Mucosa of stomach (tissue), 1 donor: ENCODE measurements at regions not wholly inside any gene's neighbourhood (a gene's known extent, or its start where the extent isn't known, plus 50 kb on each side); places are given as distances from the start of the nearest gene placed in this dataset.

Source experiments
- H3K27me3 ChIP-seq: one replicate; pipeline ENCODE4 v1.7.0; 2013; ENCODE audit warnings: mild to moderate bottlenecking, low read length; ENCODE audit not compliant: control insufficient read depth, insufficient read depth
- H3K36me3 ChIP-seq: one replicate; pipeline ENCODE4 v1.7.0; 2013; ENCODE audit warnings: low read length; ENCODE audit not compliant: control insufficient read depth, insufficient read depth
- H3K4me1 ChIP-seq: one replicate; pipeline ENCODE4 v1.7.0; 2013; ENCODE audit warnings: mild to moderate bottlenecking, low read length; ENCODE audit not compliant: control insufficient read depth, insufficient read depth
- H3K4me3 ChIP-seq: one replicate; pipeline ENCODE4 v1.7.0; 2013; ENCODE audit warnings: low read length
- H3K9ac ChIP-seq: one replicate; pipeline ENCODE4 v1.7.0; 2013; ENCODE audit warnings: mild to moderate bottlenecking, low read length, moderate library complexity
- H3K9me3 ChIP-seq: one replicate; pipeline ENCODE4 v1.7.0; 2013; ENCODE audit warnings: mild to moderate bottlenecking, low read length, moderate library complexity; ENCODE audit not compliant: control insufficient read depth
- donor health status: Pancreatic carcinoma.

DNA sequence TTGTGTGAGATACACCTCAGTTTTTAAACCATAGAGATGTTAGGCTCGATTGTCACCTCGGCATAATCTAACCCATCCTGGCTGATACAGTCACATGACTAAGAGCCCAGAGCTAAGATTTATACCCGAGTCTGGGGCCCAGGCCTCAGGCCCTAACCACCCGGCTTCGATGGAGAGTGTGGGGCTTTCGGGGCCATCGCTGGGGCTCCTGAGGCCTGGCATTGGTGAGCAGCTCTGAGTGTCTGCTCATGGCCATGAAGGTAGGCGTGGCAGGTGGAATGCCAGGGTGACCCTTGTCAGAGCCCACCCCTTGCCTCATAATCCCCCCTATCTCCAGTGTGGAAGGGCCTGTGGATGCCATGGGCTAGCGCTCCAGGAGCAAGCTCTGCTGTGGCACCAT, 164.3 kb downstream of the BMP7 start:
- Histone ChIP-seq H3K4me1 (no peaks in the 10 kb centered on the region), H3K4me3 (no peak overlapping the region), H3K27me3 (no peaks in the 10 kb centered on the region), H3K9ac (no peak overlapping the region), H3K36me3 (no peaks in the 10 kb centered on the region), H3K9me3 (no peaks in the 10 kb centered on the region)

DNA sequence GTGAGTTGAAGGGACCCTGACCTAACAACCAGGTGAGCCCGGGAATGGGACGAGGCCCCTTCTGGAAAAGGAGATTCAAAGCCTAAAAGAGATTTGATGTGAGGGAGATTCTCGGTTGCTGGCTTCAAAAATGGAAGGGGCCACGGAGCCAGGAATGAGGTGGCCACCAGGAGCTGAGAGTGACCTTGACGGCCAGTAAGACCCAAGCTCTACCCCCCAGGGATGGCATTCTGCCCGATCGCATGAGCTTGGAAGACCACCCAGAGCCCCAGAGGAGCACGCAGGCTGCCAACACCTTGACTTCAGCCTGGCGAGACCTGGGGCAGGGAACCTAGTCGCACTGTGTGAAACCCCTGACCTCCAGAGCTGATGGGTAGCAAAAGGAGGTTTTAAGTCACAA, 163.9 kb downstream of the BMP7 start:
- Histone ChIP-seq H3K4me3 (no peak overlapping the region), H3K36me3 (no peaks in the 10 kb centered on the region), H3K27me3 (no peaks in the 10 kb centered on the region), H3K4me1 (no peaks in the 10 kb centered on the region), H3K9me3 (no peaks in the 10 kb centered on the region), H3K9ac (no peak overlapping the region)

DNA sequence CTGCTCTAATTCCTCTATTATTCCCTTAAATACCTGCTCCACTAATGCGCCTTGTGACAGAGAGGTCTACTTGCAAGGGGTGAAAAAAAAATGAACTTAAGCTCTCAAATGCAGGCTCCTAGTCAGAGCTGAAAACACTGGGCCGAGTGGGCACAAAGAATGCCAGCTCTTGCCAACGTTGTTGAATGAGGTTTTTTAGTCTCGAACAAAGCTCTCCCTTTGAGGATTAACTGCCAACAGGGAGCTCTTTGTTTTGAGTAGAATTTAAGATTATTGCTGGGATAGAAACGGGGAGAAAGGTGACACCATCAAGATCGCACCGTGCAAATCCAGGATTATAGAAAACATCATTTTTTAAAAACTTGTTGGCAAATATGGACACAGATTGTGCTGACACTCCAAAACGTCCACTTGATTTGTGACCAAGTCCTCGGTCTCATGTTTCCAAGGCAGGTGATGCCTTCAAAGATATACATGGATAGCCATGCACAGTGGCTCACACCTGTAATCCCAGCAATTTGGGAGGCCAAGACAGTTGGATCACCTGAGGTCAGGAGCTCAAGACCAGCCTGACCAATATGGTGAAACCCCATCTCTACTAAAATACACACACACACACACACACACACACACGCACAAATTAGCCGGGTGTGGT, 163.2 kb downstream of the BMP7 start:
- Histone ChIP-seq H3K4me3 (no peak overlapping the region), H3K9me3 (no peaks in the 10 kb centered on the region), H3K9ac (no peak overlapping the region), H3K4me1 (no peaks in the 10 kb centered on the region), H3K36me3 (no peaks in the 10 kb centered on the region), H3K27me3 (no peaks in the 10 kb centered on the region)

DNA sequence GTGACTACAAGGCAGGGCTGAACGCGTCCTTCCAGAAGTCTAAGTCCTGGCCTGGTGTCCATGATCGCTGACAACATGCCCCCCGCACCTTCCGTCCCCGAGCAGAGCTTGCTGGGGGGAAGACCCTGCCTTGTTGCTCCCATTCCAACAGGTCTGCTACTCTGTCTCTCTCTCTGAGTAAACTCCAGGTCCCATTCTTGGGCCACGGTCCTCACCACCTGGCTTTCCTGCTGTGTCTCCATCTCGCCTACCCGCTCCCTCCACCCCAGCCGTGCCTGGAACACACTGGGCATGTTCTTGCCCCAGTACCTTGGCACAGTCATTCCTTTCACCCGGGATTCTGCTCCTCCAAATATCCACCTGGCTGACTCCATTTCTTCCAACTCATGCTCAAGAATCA, 162.3 kb downstream of the BMP7 start:
- Histone ChIP-seq H3K27me3 (no peaks in the 10 kb centered on the region), H3K9ac (no peak overlapping the region), H3K36me3 (no peaks in the 10 kb centered on the region), H3K4me1 (no peaks in the 10 kb centered on the region), H3K9me3 (no peaks in the 10 kb centered on the region), H3K4me3 (no peak overlapping the region)

DNA sequence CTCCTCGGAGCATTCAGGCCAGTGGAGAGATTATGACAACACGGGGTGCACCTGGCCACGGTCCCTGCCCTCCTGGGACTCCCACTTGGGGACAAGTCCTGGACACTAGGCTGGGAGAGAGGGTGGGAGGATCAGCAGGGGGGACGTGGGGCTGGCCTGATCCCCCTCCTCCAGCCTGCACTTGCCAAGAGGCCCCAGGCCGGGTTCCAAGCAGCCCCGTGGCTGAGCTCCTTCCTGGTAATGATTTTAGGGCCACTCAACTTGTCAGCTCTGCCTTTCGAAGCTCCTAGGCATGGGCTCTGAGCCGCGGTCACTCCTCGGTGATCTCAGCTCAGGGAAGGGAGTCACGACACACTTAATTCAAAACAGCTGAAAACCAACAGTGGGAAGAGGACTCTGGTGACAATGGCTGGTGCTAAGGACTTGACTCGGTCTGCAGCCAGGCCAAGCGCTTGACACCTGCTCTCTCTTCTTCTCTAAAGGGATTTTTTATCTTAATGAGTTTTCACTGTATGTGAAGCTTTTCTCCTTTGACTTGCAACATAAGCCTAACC, 161.7 kb downstream of the BMP7 start:
- H3K36me3 ChIP-seq, result no peaks in the 10 kb centered on the region
- no peaks in the 10 kb centered on the region for H3K4me1 ChIP-seq
- no peaks in the 10 kb centered on the region for H3K9me3 ChIP-seq
- H3K27me3 ChIP-seq, result no peaks in the 10 kb centered on the region
- no peak overlapping the region for H3K9ac ChIP-seq
- no peak overlapping the region for H3K4me3 ChIP-seq

DNA sequence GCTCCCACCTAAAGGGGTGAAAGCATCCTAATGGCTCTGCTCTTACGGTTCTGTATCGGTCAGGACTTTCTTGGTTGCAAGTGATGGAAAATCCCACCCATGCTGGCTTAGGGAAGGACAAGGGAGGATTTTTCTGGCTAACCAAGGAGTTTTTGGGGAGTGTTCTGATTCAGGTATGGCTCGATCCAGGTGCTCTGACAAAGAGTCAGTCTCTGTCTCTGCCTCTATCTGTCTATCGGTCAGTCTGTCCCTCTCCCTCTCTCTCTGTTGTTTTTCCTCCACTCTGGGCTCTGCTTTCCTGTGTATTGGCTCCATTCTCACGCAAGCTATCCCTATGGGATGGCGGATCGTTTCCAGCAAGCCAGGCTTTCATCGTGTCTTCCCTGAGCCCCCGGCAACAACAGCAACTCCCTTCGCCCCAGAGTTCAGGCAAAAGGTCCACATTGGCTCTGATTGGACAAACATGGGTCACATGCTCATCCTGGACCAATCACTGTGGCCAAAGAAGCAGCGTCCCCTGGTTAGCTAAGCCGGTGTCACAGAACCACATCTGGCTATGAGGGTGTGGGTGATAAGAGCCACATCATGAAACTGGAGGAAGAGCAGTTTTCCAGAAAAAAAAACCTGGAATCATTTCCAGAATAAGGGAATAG, 160.3 kb downstream of the BMP7 start:
- H3K4me3 ChIP-seq, result no peak overlapping the region
- H3K9me3 ChIP-seq, result no peaks in the 10 kb centered on the region
- no peaks in the 10 kb centered on the region for H3K4me1 ChIP-seq
- no peak overlapping the region for H3K9ac ChIP-seq
- no peaks in the 10 kb centered on the region for H3K36me3 ChIP-seq
- no peaks in the 10 kb centered on the region for H3K27me3 ChIP-seq

DNA sequence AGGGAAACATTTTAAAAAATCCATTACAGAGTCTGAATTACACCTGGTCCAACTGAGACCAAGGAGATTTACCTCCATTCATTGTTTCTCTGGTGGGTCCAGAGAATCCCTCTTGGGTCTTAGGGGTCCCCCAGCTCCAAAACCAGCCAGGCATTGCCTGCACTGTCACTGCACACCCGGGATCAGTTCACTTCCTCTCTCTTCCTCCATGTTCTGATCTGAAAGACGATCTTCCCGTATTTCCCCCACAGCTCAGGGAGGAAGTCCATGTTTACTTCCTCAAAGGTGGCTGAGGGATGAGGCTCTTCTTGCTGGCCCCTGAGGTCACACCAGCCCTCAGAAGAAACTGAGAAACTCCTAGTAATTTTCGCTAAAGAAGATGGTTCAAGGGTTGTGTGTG, 159.7 kb downstream of the BMP7 start:
- Histone ChIP-seq H3K4me3 (no peak overlapping the region), H3K27me3 (no peaks in the 10 kb centered on the region), H3K36me3 (no peaks in the 10 kb centered on the region), H3K9ac (no peak overlapping the region), H3K9me3 (no peaks in the 10 kb centered on the region), H3K4me1 (no peaks in the 10 kb centered on the region)

DNA sequence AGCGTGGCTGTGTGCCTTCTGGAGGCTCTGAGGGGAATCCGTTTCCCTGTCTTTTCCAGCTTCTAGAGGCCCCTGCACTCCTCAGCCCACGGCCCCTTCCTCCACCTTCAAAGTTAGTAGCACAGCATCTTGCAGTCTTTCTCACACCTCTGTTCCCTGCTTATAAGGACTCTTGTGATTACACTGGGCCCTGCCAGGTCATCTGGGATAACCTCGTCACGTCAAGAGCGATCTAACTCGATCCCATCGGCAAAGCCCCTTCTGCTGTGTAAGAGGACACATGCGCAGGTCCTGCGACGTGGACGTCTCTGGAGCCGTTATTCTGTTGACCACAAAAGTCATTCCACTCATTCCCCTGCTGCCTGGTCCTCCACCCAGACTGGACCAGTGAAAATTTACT, 159.2 kb downstream of the BMP7 start:
- Histone ChIP-seq H3K27me3 (no peaks in the 10 kb centered on the region), H3K9me3 (no peaks in the 10 kb centered on the region), H3K4me3 (no peak overlapping the region), H3K9ac (no peak overlapping the region), H3K36me3 (no peaks in the 10 kb centered on the region), H3K4me1 (no peaks in the 10 kb centered on the region)

DNA sequence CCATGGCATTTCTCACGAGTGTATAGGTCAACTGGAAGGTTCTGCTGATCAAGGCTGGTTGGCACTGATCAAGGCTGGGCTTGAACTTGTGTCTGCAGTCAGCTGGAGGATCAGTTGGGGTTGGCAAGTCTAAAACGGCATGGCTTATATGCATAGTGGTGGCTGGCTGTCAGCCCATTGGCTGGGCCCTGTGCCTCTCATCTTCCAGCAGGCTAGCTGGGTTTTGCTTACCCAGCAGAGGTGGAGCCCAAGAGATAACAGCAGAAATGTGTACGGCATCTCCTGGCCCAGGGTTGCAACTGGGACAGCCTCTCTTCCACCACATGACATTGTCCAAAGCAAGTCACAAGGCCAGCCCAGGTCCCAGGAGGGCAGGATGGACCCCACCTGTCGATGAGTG, 158.2 kb downstream of the BMP7 start:
- Histone ChIP-seq H3K27me3 (no peaks in the 10 kb centered on the region), H3K4me1 (no peaks in the 10 kb centered on the region), H3K4me3 (no peak overlapping the region), H3K36me3 (no peaks in the 10 kb centered on the region), H3K9ac (no peak overlapping the region), H3K9me3 (no peaks in the 10 kb centered on the region)

DNA sequence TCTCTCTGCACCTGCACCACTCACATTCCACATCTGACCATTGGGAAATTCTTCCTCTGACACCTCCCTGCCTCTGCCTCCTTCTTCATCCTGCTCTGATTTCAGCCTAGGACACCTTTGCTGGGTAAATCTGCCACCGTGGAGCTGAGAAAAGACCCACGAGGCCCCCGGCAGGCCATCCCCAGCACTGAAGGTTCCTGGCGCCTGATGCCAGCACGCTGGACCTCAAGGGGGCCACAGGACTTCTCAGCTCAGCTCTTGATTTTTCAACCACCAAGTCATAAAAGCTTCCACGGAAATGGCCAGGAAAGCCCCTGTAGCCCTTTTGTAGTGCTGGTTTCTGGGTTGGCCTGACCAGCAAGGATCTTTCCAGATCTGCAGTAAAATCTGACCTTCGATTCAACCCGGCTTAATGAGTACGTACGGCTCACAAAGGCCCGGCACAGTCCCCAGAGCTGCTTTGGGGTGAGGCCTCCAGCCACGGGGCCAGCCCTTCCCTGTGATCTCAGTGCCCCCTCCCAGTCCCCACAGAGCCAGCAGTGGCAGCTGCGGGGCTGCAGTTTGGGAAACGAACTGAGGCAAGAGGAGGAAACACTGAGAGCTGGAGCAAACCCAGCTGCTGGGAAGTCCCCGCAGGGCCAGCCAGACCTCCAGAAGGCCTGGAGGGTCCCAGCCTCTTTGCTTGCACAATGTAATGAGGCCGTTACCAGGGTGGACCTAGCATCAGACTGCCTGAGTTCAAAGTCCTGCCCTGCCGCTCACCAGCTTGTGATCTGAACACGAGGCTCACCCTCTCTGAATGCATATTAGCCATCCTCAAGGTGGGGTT, 157.5 kb downstream of the BMP7 start:
- no peaks in the 10 kb centered on the region for H3K36me3 ChIP-seq
- H3K9me3 ChIP-seq, result no peaks in the 10 kb centered on the region
- no peaks in the 10 kb centered on the region for H3K27me3 ChIP-seq
- H3K9ac ChIP-seq, result peak overlapping the region; percentile 34
- H3K4me1 ChIP-seq, result no peaks in the 10 kb centered on the region
- no peak overlapping the region for H3K4me3 ChIP-seq

DNA sequence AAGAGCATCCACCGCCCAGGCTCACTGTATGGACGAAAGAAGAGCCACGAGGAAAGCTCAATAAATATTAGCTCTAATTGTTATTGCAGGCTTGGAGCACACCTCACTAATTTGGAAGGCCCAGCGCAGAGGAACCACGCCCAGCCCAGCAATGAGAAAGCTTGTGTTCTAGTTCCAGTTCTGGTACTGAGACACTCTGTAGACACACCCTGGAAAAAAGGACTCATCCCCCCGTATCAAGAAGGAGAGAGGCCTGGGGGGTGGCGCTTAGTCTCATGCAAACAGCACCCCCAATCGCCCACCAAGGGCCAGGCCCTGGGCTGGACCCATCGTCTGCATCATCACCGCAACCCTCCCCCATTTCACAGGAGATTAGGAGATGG, 156.9 kb downstream of the BMP7 start:
- Histone ChIP-seq H3K9ac (no peak overlapping the region), H3K27me3 (no peaks in the 10 kb centered on the region), H3K36me3 (no peaks in the 10 kb centered on the region), H3K4me3 (no peak overlapping the region), H3K4me1 (no peaks in the 10 kb centered on the region), H3K9me3 (no peaks in the 10 kb centered on the region)
